ENCODE measurements at regions not wholly inside any gene's neighbourhood (a gene's known extent, or its start where the extent isn't known, plus 50 kb on each side); places are given as distances from the start of the nearest gene placed in this dataset.

- no peaks in the 10 kb centered on the region for H3K79me2 ChIP-seq
- no peaks in the 10 kb centered on the region for H3K9me2 ChIP-seq (replicated peaks; ENCODE audit: insufficient read depth)
- WGBS (ENCODE audit: low lambda C conversion rate, missing lambda C conversion rate), result 80% methylated on average over 1 of the region's 1 CpG
- H2AFZ ChIP-seq, result no peak overlapping the region
- H3K4me2 ChIP-seq, result no peak overlapping the region
- no peaks in the 10 kb centered on the region for H4K20me1 ChIP-seq (ENCODE audit: insufficient read depth, poor library complexity, severe bottlenecking)
- no peaks in the 10 kb centered on the region for H3K36me3 ChIP-seq (replicated peaks; ENCODE audit: insufficient read depth, low read depth)
- no peak overlapping the region for H3K27ac ChIP-seq
- no peaks in the 10 kb centered on the region for H3K4me1 ChIP-seq (ENCODE audit: insufficient read depth)
- no peaks in the 10 kb centered on the region for H3K9me3 ChIP-seq (ENCODE audit: low read depth)
- no peak for DNase-seq (ENCODE audit: low spot score)
- H3K27me3 ChIP-seq, result no peaks in the 10 kb centered on the region
- no peak overlapping the region for H3K4me3 ChIP-seq
- TF ChIP-seq CTCF (IDR thresholded peaks at IDR 0.05; ENCODE audit: poor library complexity), result no peak
- no peak for TF ChIP-seq EZH2phosphoT487 (IDR thresholded peaks at IDR 0.05; ENCODE audit: low read depth, severe bottlenecking, unreplicated experiment)
- no peak for TF ChIP-seq EZH2 (IDR thresholded peaks at IDR 0.05; ENCODE audit: borderline replicate concordance)
Observed at GRCh38 chr14:38951451-38951850, 151.6 kb downstream of the SEC23A start.

DNA sequence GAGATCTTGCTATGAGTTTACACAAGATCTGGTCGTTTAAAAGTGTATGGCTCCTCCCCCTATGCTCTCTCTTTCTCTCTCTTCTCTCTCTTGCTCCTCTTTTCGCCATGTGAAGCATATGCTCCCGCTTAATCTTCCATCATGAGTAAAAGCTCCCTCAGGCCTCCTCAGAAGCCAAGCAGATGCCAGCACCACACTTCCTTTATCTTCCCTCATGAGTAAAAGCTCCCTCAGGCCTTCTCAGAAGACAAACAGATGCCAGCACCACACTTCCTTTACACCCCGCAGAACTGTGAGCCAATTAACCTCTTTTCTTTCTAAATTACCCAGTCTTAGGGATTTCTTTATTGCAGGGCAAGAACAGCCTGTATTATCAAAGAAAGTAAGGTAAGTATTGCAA lies 152.4 kb downstream of the SEC23A start:
- Histone ChIP-seq H3K9me3 (ENCODE audit: low read depth) (no peaks in the 10 kb centered on the region), H3K9me2 (replicated peaks; ENCODE audit: insufficient read depth) (no peaks in the 10 kb centered on the region), H3K79me2 (no peaks in the 10 kb centered on the region), H3K4me2 (no peak overlapping the region), H4K20me1 (ENCODE audit: insufficient read depth, poor library complexity, severe bottlenecking) (no peaks in the 10 kb centered on the region), H3K27me3 (no peaks in the 10 kb centered on the region), H3K4me3 (no peak overlapping the region), H3K4me1 (ENCODE audit: insufficient read depth) (no peaks in the 10 kb centered on the region), H2AFZ (no peak overlapping the region), H3K27ac (no peak overlapping the region), H3K36me3 (replicated peaks; ENCODE audit: insufficient read depth, low read depth) (no peaks in the 10 kb centered on the region)
- no peak for TF ChIP-seq CTCF (IDR thresholded peaks at IDR 0.05; ENCODE audit: poor library complexity)
- TF ChIP-seq EZH2phosphoT487 (IDR thresholded peaks at IDR 0.05; ENCODE audit: low read depth, severe bottlenecking, unreplicated experiment), result no peak
- TF ChIP-seq EZH2 (IDR thresholded peaks at IDR 0.05; ENCODE audit: borderline replicate concordance), result no peak
- WGBS (ENCODE audit: low lambda C conversion rate, missing lambda C conversion rate), result 70% methylated on average over 4 of the region's 4 CpGs
- no peak for DNase-seq (ENCODE audit: low spot score)

DNA sequence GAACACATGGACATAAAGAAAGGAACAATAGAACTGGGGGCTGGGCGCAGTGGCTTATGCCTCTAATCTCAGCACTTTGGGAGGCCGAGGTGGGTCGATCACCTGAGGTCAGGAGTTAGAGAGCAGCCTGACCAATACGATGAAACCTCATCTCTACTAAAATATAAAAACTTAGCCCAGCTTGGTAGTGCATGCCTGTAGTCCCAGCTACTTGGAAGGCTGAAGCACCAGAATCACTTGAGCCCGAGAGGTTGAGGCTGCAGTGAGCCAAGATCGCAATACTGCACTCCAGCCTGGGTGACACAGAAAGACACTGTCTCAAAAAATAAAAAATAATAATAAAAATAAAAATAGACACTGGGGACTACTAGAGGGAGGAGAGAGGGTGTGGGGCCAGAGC lies 154.5 kb downstream of the SEC23A start:
- H3K9me2 ChIP-seq (replicated peaks; ENCODE audit: insufficient read depth), result no peaks in the 10 kb centered on the region
- no peak overlapping the region for H2AFZ ChIP-seq
- no peaks in the 10 kb centered on the region for H3K9me3 ChIP-seq (ENCODE audit: low read depth)
- WGBS (ENCODE audit: low lambda C conversion rate, missing lambda C conversion rate), result 82% methylated on average over 6 of the region's 6 CpGs
- no peaks in the 10 kb centered on the region for H3K36me3 ChIP-seq (replicated peaks; ENCODE audit: insufficient read depth, low read depth)
- H3K27me3 ChIP-seq, result no peaks in the 10 kb centered on the region
- H3K4me1 ChIP-seq (ENCODE audit: insufficient read depth), result no peaks in the 10 kb centered on the region
- H3K4me2 ChIP-seq, result no peak overlapping the region
- no peak for DNase-seq (ENCODE audit: low spot score)
- H4K20me1 ChIP-seq (ENCODE audit: insufficient read depth, poor library complexity, severe bottlenecking), result no peaks in the 10 kb centered on the region
- H3K79me2 ChIP-seq, result no peaks in the 10 kb centered on the region
- TF ChIP-seq CTCF (IDR thresholded peaks at IDR 0.05; ENCODE audit: poor library complexity) (no peak), EZH2 (IDR thresholded peaks at IDR 0.05; ENCODE audit: borderline replicate concordance) (no peak), EZH2phosphoT487 (IDR thresholded peaks at IDR 0.05; ENCODE audit: low read depth, severe bottlenecking, unreplicated experiment) (no peak)
- no peak overlapping the region for H3K27ac ChIP-seq
- H3K4me3 ChIP-seq, result no peak overlapping the region

- Histone ChIP-seq H3K27ac (no peak overlapping the region), H2AFZ (no peak overlapping the region), H3K9me3 (ENCODE audit: low read depth) (no peaks in the 10 kb centered on the region), H3K79me2 (no peaks in the 10 kb centered on the region), H3K36me3 (replicated peaks; ENCODE audit: insufficient read depth, low read depth) (no peaks in the 10 kb centered on the region), H3K4me2 (no peak overlapping the region), H3K27me3 (no peaks in the 10 kb centered on the region), H4K20me1 (ENCODE audit: insufficient read depth, poor library complexity, severe bottlenecking) (no peaks in the 10 kb centered on the region), H3K9me2 (replicated peaks; ENCODE audit: insufficient read depth) (no peaks in the 10 kb centered on the region), H3K4me1 (ENCODE audit: insufficient read depth) (no peaks in the 10 kb centered on the region), H3K4me3 (no peak overlapping the region)
- DNase-seq (ENCODE audit: low spot score), result no peak
- TF ChIP-seq EZH2phosphoT487 (IDR thresholded peaks at IDR 0.05; ENCODE audit: low read depth, severe bottlenecking, unreplicated experiment), result no peak
- no peak for TF ChIP-seq CTCF (IDR thresholded peaks at IDR 0.05; ENCODE audit: poor library complexity)
- no peak for TF ChIP-seq EZH2 (IDR thresholded peaks at IDR 0.05; ENCODE audit: borderline replicate concordance)
- 78% methylated on average over 1 of the region's 1 CpG for WGBS (ENCODE audit: low lambda C conversion rate, missing lambda C conversion rate)
Observed at GRCh38 chr14:38948171-38948570, 154.9 kb downstream of the SEC23A start.
